HG03439 (cell line): ENCODE measurements at regions not wholly inside any gene's neighbourhood (a gene's known extent, or its start where the extent isn't known, plus 50 kb on each side); places are given as distances from the start of the nearest gene placed in this dataset.
"Not testable (repeated sequence)": the region's sequence is repeated elsewhere in the genome, so short reads cannot be mapped to it uniquely, and the experiment has no call there.

Experiments
- ATAC-seq: cut with Tn5 transposase; IDR thresholded peaks from one replicate; pipeline ENCODE4 v1.9.1; 2021; ENCODE audit warnings: mild to moderate bottlenecking, moderate library complexity; ENCODE audit not compliant: unreplicated experiment

- no peak for ATAC-seq
Observed at GRCh38 chr13:99686157-99686572, 184.9 kb downstream of the TM9SF2 start.

DNA sequence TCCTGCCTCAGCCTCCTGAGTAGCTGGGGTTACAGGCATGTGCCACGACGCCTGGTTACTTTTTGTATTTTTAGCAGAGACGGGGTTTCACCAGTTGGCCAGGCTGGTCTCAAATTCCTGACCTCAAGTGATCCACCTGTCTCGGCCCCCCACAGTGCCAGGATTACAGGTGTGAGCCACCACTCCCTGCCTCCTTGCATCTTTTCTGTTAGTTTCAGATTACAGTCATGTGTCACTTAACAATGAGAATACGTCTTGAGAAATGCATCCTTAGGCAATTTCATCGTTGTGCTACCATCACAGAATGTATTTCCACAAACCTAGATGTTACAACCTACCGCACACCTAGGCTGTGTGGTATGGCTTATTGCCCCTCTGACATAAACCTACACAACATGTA, 180.4 kb downstream of the TM9SF2 start:
- no peak for ATAC-seq

DNA sequence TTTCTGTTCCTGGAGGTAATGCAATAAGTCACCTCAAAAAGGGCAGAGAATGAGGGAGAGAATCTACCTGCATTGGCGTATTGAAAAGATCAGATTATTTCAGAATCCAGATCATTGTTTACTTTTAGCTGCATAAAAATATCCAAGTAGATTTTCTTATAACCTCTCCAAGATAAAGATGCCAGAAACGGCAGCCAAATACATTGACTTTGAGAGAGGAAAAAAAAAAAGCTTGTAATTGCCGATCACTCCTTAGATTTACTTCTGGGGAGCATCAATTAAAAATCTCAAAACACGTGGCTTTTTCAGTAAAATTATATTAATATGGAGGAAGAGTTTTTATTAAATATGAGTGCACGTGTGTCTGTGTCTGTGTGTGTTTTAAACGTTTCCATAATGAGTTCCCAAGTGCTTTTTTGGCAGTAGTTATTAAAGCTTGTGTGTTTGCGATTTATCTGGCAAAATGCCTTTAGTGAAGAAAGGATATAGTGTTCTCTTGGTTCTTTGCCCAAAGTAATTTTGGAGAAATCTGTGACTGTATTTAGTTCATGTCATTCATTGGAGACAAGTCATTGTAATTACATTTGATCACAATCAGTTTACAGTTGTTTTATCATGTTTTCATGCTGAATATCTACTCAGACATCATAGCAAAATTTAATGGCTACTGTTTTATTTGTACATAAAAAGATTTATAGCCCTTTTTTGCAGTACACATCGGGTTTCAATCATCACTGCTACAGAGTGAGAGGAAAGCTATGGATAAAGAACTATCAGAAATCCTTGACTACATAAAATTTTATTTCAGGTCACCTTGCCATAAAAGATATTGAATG, 176.1 kb downstream of the TM9SF2 start:
- no peak for ATAC-seq

DNA sequence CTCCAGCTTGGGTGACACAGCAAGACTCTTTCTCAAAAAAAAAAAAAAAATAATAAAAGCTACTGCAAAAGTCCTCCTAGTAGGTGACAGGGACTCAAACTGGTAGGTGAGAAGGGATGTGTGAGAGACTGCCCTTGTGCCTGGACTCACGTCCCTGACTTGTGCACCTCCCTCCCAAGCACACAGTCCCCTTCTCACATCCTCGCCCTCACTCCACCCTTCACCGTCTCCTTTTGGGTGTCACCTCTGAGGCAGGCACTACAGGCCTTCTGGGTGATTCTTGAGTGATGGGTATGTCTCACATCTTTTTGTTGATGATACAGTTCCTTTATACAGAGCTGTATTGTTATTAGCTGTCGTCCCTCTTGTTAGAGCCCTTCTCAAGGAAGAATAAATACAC, 170.5 kb downstream of the TM9SF2 start:
- no peak for ATAC-seq

DNA sequence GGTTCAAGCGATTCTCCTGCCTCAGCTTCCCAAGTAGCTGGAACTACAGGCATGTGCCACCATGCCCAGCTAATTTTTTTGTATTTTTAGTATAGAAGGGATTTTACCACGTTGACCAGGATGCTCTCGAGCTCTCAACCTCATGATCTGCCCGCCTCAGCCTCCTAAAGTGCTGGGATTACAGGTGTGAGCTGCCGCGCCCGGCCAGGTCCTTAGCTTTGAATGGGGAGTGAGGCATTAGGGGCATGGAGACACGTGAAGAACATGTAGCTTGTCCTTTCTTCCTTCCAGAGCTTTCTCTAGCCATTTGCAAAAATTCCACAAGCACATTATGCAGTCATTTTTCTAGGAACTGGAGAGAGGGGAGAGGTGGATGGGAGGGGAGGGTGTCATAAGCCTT, 167.8 kb downstream of the TM9SF2 start:
- ATAC-seq = not testable (repeated sequence)

GRCh38 chr13:99666146-99666805, 165.0 kb downstream of the TM9SF2 start:
- ATAC-seq = no peak

DNA sequence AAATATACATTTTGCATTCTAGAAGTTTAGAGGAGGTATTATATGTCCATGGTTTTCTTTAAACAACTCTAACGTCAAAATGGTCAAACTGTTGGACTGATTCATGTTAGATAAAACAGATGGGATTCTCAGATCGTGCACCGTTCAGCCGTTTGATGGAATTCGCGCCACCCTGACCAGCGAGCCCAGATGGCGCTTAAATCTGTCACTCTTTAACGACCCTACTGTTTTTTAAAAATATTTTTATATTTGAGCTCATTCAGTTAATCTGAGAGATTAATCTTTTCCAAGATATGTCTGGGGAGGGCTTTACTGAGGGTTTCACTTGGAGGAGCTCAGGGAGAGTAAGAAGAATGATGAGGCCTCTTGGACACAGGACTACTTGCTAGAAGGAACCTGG, 164.4 kb downstream of the TM9SF2 start:
- ATAC-seq = no peak

GRCh38 chr13:99663908-99664307, 162.6 kb downstream of the TM9SF2 start:
- no peak for ATAC-seq

DNA sequence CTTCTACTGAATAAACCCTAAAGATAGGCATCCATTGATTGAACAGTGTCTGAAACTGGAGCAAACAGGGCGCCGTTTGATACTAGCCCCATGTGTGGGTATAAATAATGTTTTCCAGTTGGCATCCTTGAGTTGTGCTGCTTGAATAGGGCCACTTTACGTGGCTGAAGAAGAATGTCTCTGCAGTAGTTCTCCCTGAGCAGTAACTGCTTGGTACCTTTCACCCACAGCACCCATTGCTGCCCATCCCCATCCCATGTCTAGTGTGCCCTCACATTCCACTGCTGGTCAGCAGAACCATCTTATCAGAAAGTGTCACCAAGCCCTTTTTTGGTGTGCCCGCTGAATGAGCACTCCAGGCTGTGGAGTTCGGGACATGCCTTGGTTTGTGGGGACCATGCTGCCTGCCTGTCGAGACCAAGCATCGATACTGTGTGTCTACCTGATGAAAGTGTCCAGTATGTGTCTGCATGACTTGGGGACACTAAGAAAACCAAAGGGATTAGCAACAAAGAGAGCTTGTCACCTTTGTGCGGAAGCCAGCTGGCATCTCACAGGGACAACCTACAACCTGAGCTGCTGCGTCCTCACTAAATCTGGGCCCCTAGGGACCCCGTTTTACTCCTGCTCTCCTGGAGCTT, 162.0 kb downstream of the TM9SF2 start:
- ATAC-seq = no peak

DNA sequence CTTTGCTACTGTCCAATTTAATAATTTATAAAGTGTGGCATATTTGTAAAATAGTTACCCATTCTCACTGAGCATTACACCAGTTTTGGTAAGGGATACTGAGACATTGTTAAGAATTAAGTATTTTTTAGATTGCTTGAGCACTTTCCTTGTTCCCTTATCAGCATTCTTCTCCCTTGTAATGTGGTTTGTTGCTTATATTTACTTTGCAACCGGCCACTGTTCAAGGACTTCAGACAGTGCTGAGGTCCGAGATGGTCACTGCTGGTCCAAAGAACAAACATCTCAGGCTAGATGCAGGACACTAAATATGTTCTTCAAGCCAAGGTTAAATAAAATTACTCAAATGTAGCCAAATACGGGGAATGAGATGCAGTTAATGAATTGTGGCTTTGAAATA, 161.4 kb downstream of the TM9SF2 start:
- ATAC-seq = no peak

- ATAC-seq = no peak
Observed at GRCh38 chr13:99661791-99662190, 160.5 kb downstream of the TM9SF2 start.

GRCh38 chr13:99659866-99660554, 158.7 kb downstream of the TM9SF2 start:
- ATAC-seq = no peak

GRCh38 chr13:99659226-99659625, 158.0 kb downstream of the TM9SF2 start:
- ATAC-seq = no peak

DNA sequence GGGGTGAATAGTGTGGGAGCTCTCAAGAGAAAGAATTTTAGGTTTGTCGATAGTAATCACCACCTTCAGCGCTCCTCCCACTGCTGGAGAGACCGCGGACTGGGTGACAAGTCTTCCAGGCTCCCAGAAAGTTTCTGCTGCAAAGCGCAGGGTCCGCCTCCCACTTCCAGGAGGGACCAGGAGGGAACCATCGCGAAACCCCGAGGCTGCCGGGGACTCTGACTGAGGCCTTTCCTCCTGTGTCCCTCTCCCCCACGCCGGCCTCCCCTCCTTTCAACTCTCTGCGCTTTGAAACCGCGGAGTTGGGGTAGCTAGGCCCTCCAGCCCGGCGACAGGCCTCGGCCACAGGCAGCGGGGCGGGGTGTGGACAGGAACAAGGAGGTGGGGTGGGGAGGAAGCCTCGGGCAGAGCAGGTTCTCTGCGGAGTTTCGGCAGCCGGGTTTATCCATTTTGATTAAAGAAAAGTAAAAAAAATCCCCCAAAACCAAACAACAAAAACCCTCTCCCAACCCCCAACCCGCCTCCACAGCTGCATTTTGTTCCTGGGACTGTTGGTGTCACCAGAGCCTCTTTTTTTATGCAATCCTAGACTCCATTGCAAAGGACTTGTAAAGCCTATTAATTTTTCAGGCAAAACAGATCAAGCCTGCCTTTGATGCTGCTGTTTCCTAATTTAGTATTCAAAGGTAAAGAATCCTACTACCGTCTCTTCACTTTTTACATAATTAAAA, 157.2 kb downstream of the TM9SF2 start:
- ATAC-seq = no peak

GRCh38 chr13:99657848-99658260, 156.6 kb downstream of the TM9SF2 start:
- no peak for ATAC-seq

- ATAC-seq = no peak
Observed at GRCh38 chr13:99656844-99657381, 155.6 kb downstream of the TM9SF2 start.

DNA sequence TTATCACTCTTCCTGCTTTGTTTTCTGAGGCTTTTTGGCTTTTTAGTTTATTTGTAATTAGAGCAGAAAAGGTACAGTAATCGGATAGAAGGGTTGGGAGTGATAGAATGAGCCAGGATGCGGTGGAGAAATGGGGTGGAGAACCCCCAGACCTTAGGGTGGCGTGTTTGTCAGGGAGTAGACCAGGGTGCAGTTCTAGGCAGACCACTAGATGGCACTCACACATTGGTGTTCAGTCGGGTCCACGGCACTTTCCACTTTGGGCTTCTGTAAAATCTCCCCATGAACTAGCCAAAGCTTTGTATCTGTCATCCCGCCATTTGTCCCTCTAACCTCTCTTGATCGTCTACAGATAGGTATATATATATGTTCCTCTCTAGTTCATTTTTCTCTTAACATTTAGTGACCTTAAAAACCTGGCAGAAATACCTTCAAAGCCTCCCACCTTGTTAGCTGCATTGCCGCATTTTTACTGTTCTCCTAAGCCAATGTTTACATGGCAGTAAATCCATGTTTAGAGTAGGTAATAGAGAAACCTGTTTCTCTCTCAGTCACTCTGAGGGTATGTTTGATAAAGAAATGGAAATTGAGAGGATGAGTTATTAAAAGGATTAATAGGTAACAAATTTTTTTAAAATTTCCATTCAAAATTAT, 154.9 kb downstream of the TM9SF2 start:
- ATAC-seq = peak; percentile 61

- no peak for ATAC-seq
Observed at GRCh38 chr13:99655351-99656091, 154.2 kb downstream of the TM9SF2 start.

DNA sequence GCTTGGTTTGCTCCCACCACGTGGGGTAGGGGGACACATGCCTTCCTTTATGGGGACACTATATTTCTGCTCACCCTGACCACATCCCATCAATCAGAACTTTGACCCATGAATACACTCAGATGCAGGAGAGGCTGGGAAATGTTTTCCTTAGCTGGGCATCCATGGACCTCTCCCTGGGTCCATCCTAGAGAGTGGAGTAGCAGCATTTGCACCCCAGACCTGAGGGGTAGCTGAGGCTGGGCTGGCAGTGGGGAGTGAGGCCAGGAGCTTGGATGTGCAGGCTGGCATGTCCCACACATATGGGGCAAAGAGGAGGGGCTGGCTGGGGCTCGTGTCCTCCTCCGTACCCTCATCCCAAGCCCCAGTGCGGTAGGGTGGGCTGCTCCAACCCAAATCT, 152.8 kb downstream of the TM9SF2 start:
- no peak for ATAC-seq
